ENCODE measurements at regions not wholly inside any gene's neighbourhood (a gene's known extent, or its start where the extent isn't known, plus 50 kb on each side); places are given as distances from the start of the nearest gene placed in this dataset.

- DNase-seq: no peak
Observed at GRCh38 chr4:24091639-24092233, 201.9 kb upstream of the PPARGC1A start.

GRCh38 chr4:24089851-24090534 lies 200.1 kb upstream of the PPARGC1A start:
- DNase-seq: no peak

GRCh38 chr4:24080871-24081270 lies 191.0 kb upstream of the PPARGC1A start:
- DNase-seq: no peak

- no peak for DNase-seq
Observed at GRCh38 chr4:24078347-24078962, 188.6 kb upstream of the PPARGC1A start.

GRCh38 chr4:24076811-24077210 lies 187.0 kb upstream of the PPARGC1A start:
- DNase-seq: no peak

- no peak for DNase-seq
Observed at GRCh38 chr4:24073948-24074347, 184.1 kb upstream of the PPARGC1A start.

- no peak for DNase-seq
Observed at GRCh38 chr4:24071612-24072372, 181.9 kb upstream of the PPARGC1A start.

GRCh38 chr4:24070117-24070516 lies 180.3 kb upstream of the PPARGC1A start:
- no peak for DNase-seq

- no peak for DNase-seq
Observed at GRCh38 chr4:24067367-24068193, 177.7 kb upstream of the PPARGC1A start.

GRCh38 chr4:24065974-24066373 lies 176.1 kb upstream of the PPARGC1A start:
- DNase-seq: no peak

GRCh38 chr4:24063731-24064130 lies 173.9 kb upstream of the PPARGC1A start:
- DNase-seq: no peak

GRCh38 chr4:24060932-24061331 lies 171.1 kb upstream of the PPARGC1A start:
- DNase-seq: no peak

GRCh38 chr4:24059839-24060238 lies 170.0 kb upstream of the PPARGC1A start:
- no peak for DNase-seq

- no peak for DNase-seq
Observed at GRCh38 chr4:24057915-24058559, 168.2 kb upstream of the PPARGC1A start.

- no peak for DNase-seq
Observed at GRCh38 chr4:24056289-24056688, 166.4 kb upstream of the PPARGC1A start.

GRCh38 chr4:24055623-24056022 lies 165.8 kb upstream of the PPARGC1A start:
- DNase-seq: no peak

- no peak for DNase-seq
Observed at GRCh38 chr4:24054910-24055309, 165.1 kb upstream of the PPARGC1A start.

GRCh38 chr4:24053934-24054333 lies 164.1 kb upstream of the PPARGC1A start:
- no peak for DNase-seq

GRCh38 chr4:24044610-24045589 lies 155.1 kb upstream of the PPARGC1A start:
- no peak for DNase-seq

GRCh38 chr4:24042094-24042493 lies 152.2 kb upstream of the PPARGC1A start:
- DNase-seq: no peak

- no peak for DNase-seq
Observed at GRCh38 chr4:24040811-24041210, 151.0 kb upstream of the PPARGC1A start.
